A673 (cell line): ENCODE measurements at regions not wholly inside any gene's neighbourhood (a gene's known extent, or its start where the extent isn't known, plus 50 kb on each side); places are given as distances from the start of the nearest gene placed in this dataset.

ENCODE experiments used
- EZH2 ChIP-seq: fragments of 200-600 bp; sonication (generic); IDR thresholded peaks from 2 replicates; pipeline ENCODE4 v1.6.1; 2017; ENCODE audit warnings: borderline replicate concordance, low read depth, mild to moderate bottlenecking, mixed read lengths, antibody characterized with exemption, low read length; ENCODE audit not compliant: poor library complexity, severe bottlenecking
- TF ChIP-seq, protein P1 (sequence below): fragments of 300-800, 200-600 bp; sonication (generic); conservative IDR thresholded peaks from 2 replicates; pipeline ENCODE4 v1.5.1; 2017; ENCODE audit warnings: low read depth, mild to moderate bottlenecking, antibody characterized with exemption, low read length, moderate library complexity, mixed read lengths

DNA sequence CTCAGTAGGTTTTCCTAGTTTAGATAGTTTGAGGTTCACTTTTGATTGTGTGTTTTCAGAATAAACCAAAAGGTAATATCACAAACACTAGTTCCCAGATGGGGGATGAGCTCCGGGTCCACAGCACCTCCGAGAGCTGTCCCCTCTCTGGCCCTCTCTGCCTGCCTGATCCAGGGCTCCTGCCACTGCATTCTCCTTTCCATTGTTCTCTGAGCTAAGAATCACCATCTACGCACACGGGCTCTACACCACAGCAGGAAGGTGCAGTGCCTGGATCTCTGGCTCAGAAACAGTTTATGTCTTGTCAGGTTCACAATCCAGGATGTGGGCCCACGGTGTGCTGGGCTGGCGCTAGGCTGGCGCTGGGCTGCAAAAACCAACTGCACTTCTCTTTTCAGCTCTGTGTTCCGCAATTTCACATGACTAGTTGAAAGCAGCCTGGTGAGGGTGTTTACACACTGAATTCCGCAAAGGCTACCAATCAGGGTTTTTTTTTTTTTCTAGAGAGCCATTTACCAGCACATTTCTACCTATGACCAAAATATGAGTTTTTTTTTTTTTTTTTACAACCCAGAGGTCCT is 167.5 kb downstream of the SOD2 start:
- TF ChIP-seq, protein P1, sequence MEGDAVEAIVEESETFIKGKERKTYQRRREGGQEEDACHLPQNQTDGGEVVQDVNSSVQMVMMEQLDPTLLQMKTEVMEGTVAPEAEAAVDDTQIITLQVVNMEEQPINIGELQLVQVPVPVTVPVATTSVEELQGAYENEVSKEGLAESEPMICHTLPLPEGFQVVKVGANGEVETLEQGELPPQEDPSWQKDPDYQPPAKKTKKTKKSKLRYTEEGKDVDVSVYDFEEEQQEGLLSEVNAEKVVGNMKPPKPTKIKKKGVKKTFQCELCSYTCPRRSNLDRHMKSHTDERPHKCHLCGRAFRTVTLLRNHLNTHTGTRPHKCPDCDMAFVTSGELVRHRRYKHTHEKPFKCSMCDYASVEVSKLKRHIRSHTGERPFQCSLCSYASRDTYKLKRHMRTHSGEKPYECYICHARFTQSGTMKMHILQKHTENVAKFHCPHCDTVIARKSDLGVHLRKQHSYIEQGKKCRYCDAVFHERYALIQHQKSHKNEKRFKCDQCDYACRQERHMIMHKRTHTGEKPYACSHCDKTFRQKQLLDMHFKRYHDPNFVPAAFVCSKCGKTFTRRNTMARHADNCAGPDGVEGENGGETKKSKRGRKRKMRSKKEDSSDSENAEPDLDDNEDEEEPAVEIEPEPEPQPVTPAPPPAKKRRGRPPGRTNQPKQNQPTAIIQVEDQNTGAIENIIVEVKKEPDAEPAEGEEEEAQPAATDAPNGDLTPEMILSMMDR, result no peak
- TF ChIP-seq EZH2, result no peak
